IPS-18a (cell line): ENCODE measurements at regions not wholly inside any gene's neighbourhood (a gene's known extent, or its start where the extent isn't known, plus 50 kb on each side); places are given as distances from the start of the nearest gene placed in this dataset.

ENCODE experiments used
- H3K27ac ChIP-seq: one replicate; pipeline ENCODE4 v1.5.1; 2013; ENCODE audit warnings: low read length
- H3K27me3 ChIP-seq: one replicate; pipeline ENCODE4 v1.6.1; 2013; ENCODE audit warnings: mild to moderate bottlenecking, low read length; ENCODE audit not compliant: control insufficient read depth, insufficient read depth
- H3K36me3 ChIP-seq: one replicate; pipeline ENCODE4 v1.6.1; 2013; ENCODE audit warnings: low read depth, low read length; ENCODE audit not compliant: control insufficient read depth
- H3K4me1 ChIP-seq: one replicate; pipeline ENCODE4 v1.6.1; 2013; ENCODE audit warnings: low read depth, low read length; ENCODE audit not compliant: control insufficient read depth
- H3K4me3 ChIP-seq: one replicate; pipeline ENCODE4 v1.5.1; 2013; ENCODE audit warnings: low read length
- H3K9ac ChIP-seq: one replicate; pipeline ENCODE4 v1.6.1; 2013; ENCODE audit warnings: mild to moderate bottlenecking, low read length, moderate library complexity
- H3K9me3 ChIP-seq: one replicate; pipeline ENCODE4 v1.6.1; 2013; ENCODE audit warnings: low read depth, low read length; ENCODE audit not compliant: control insufficient read depth

GRCh38 chr19:31075146-31075655, 274.0 kb downstream of the TSHZ3 start:
- Histone ChIP-seq H3K27ac (no peak overlapping the region), H3K9ac (no peak overlapping the region), H3K4me1 (peaks cover 21% of the 10 kb centered on the region), H3K36me3 (no peaks in the 10 kb centered on the region), H3K9me3 (no peaks in the 10 kb centered on the region), H3K27me3 (no peaks in the 10 kb centered on the region), H3K4me3 (no peak overlapping the region)

GRCh38 chr19:31074199-31075125, 274.8 kb downstream of the TSHZ3 start:
- Histone ChIP-seq H3K27me3 (no peaks in the 10 kb centered on the region), H3K36me3 (no peaks in the 10 kb centered on the region), H3K9ac (no peak overlapping the region), H3K4me3 (no peak overlapping the region), H3K27ac (no peak overlapping the region), H3K9me3 (no peaks in the 10 kb centered on the region), H3K4me1 (peaks cover 21% of the 10 kb centered on the region)

DNA sequence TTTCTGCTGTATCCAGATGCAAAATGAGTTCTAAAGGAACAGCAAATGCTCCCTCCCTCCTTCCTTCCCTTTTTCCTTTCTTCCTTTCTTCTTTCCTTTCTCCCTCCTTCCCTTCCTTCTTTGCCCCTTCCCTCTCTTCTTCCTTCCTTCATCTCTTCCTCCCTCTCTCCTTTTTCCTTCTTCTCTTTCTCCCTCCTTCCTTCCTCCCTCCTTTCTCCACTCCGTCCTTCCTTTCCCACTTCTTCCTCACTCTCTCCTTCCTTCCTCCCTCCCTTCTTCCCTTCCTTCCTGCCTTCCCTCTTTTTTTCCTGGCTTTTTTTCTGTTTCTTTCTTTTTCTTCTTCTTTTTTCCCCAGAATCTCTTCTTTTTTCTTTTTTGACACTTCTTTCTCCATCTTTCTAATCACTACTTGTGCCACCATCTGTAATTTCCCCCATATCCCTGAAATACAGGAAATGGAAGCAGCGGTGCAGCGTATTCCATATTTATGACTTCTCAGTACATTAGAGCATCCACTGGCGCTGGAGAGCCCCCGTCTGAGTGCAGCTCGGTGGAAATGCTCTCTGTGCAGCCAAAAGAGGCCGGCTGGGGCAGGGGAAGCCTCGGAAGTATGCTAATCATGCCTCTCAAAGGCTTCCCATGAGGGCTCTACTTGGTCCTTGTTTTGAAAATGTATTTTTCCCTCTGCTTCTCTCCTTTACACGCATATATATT, 275.6 kb downstream of the TSHZ3 start:
- no peaks in the 10 kb centered on the region for H3K9me3 ChIP-seq
- H3K9ac ChIP-seq = no peak overlapping the region
- no peak overlapping the region for H3K27ac ChIP-seq

GRCh38 chr19:31072451-31072850, 276.8 kb downstream of the TSHZ3 start:
- Histone ChIP-seq H3K9me3 (no peaks in the 10 kb centered on the region), H3K36me3 (no peaks in the 10 kb centered on the region), H3K9ac (no peak overlapping the region), H3K27me3 (no peaks in the 10 kb centered on the region), H3K4me3 (no peak overlapping the region), H3K4me1 (peaks cover 21% of the 10 kb centered on the region), H3K27ac (no peak overlapping the region)

More for the DNA sequence above, 275.6 kb downstream of the TSHZ3 start:
- Histone ChIP-seq H3K27me3 (no peaks in the 10 kb centered on the region), H3K4me1 (peaks cover 21% of the 10 kb centered on the region), H3K36me3 (no peaks in the 10 kb centered on the region), H3K4me3 (no peak overlapping the region)

DNA sequence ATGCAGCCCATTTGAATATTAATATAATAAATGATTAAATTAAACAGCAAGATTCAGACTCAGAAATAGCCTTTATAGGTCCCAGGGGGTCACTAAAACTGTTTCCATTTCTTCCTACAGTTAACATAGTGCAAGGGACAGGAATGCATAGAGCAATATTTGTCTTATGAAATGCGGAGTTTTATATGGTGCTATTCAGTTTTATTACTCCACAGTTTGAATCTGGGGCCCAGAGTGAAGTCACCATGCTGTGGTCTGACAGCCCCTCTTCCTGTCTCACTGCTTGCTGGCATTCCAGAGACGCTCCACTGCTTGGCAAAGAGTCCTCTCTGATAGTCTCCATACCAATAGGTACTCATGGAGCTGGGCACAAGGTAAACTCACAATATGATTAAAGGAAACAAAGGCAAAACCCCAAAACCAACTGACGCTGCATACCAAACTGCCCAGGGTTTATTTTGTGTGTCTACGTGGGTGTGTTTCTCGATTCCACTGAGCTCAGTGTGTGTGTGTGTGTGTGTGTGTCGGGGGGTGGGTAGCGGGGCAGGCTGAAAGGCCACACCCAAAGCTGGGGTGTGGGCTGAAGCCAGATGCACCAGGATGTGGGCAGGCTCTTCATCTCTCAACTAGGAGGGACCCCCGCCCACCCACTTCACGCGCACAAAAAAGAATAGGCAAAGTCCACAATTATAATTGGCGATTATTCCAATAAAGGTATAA, 277.9 kb downstream of the TSHZ3 start:
- Histone ChIP-seq H3K4me1 (peaks cover 21% of the 10 kb centered on the region), H3K9me3 (no peaks in the 10 kb centered on the region)

DNA sequence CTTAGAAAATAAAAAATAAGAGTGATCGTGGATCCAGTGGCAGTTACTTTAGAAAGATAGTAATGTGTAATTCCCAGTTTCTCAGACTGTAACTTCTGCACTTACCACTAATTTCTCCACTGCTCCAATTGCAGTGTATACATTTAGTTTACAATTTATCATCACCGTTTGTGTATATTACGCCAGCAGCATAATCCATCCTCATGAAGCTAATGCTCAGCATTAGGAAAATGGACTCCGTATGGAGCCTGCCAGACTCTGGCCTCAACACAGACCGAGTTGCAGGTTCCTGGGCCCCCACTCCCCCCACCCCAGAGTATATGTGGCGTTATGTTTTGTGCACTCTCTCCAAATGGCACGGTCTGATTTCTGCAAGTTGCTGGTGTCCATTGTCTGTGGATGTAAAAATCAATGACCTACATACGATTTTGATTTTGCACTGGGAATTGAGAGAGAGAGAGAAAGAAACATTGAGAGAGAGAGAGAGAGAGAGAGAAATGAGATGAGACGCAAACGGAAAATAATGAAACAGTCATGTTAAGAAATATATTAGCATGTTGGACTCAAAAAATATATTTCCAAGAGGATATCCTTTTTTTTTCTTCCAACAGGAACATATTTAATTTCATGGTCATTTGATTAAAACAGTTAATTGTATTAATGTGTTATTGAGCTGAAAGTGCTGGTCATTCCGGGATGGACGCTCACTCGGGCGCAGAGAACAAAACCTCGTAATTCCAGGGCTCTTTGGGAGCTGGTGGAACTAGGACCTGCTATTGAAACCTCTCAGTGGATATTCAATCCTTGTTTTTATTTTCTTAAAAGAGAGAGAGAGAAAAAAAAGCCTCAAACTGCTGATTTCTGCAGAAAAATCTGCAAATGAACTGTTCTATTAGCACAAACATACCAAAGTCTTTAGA, 278.8 kb downstream of the TSHZ3 start:
- Histone ChIP-seq H3K27me3 (no peaks in the 10 kb centered on the region), H3K9ac (no peak overlapping the region), H3K27ac (no peak overlapping the region)

More for the DNA sequence above, 277.9 kb downstream of the TSHZ3 start:
- Histone ChIP-seq H3K27ac (no peak overlapping the region), H3K9ac (no peak overlapping the region), H3K27me3 (no peaks in the 10 kb centered on the region), H3K4me3 (no peak overlapping the region), H3K36me3 (no peaks in the 10 kb centered on the region)

GRCh38 chr19:31068268-31068667, 281.0 kb downstream of the TSHZ3 start:
- H3K36me3 ChIP-seq = no peaks in the 10 kb centered on the region
- H3K4me1 ChIP-seq = no peaks in the 10 kb centered on the region
- H3K27me3 ChIP-seq = no peaks in the 10 kb centered on the region
- no peak overlapping the region for H3K9ac ChIP-seq
- H3K9me3 ChIP-seq = no peaks in the 10 kb centered on the region
- H3K27ac ChIP-seq = no peak overlapping the region
- H3K4me3 ChIP-seq = no peak overlapping the region

More for the DNA sequence above, 278.8 kb downstream of the TSHZ3 start:
- Histone ChIP-seq H3K9me3 (no peaks in the 10 kb centered on the region), H3K36me3 (no peaks in the 10 kb centered on the region), H3K4me1 (peaks cover 16% of the 10 kb centered on the region), H3K4me3 (no peak overlapping the region)

- H3K27me3 ChIP-seq = no peaks in the 10 kb centered on the region
- H3K9me3 ChIP-seq = no peaks in the 10 kb centered on the region
- H3K9ac ChIP-seq = no peak overlapping the region
- H3K4me3 ChIP-seq = no peak overlapping the region
- no peak overlapping the region for H3K27ac ChIP-seq
- H3K4me1 ChIP-seq = no peaks in the 10 kb centered on the region
- no peaks in the 10 kb centered on the region for H3K36me3 ChIP-seq
Measured at GRCh38 chr19:31066385-31066784, 282.9 kb downstream of the TSHZ3 start.

GRCh38 chr19:31064491-31064890, 284.7 kb downstream of the TSHZ3 start:
- Histone ChIP-seq H3K27me3 (no peaks in the 10 kb centered on the region), H3K9me3 (no peaks in the 10 kb centered on the region), H3K9ac (no peak overlapping the region), H3K27ac (no peak overlapping the region), H3K4me1 (no peaks in the 10 kb centered on the region), H3K4me3 (no peak overlapping the region), H3K36me3 (no peaks in the 10 kb centered on the region)

DNA sequence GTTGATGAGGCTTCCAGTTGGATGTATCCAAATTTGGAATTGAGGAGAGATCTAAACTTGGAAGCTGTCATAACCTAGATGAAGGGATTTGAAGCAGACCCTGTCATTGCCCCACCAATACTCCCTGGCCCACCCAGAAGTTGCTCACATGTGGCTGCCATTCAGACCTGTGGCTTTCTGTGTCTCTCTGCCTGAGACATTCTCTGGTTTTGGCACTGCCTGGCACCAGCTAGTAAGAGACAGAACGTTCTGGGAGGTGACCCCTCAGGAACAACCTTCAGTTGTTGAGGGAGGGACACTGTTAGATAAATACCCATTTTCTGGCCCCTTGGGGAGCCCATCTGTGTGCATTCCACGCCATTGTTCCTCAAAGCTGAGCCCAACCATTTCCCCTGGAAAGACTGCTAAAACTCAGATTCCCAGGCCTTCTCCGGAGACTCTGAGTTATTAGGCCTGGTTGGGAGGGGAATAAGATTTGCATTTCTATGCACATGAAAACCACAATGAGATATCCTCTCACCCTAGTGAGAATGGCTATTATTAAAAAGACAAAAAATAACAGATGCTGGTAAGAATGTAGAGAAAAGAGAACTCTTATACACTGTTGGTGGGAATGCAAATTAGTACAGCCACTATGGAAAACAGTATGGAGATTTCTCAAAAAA, 290.4 kb downstream of the TSHZ3 start:
- Histone ChIP-seq H3K9me3 (no peaks in the 10 kb centered on the region), H3K27ac (no peak overlapping the region), H3K36me3 (no peaks in the 10 kb centered on the region), H3K9ac (no peak overlapping the region), H3K27me3 (no peaks in the 10 kb centered on the region), H3K4me3 (no peak overlapping the region), H3K4me1 (no peaks in the 10 kb centered on the region)
